Activated CD4-positive, alpha-beta memory T cell treated with anti-CD3 and anti-CD28 coated beads, Interleukin-2, amount 10 ng/mL, durations not matched to agents 7 days and 5 days (primary cell): ENCODE measurements at regions not wholly inside any gene's neighbourhood (a gene's known extent, or its start where the extent isn't known, plus 50 kb on each side); places are given as distances from the start of the nearest gene placed in this dataset.

Source experiments
- CTCF ChIA-PET: fragments of 350-600 bp; sonication (Branson Sonifier 250); formaldehyde crosslinking; loops from one replicate; lab custom pipeline; 2021; ENCODE audit warnings: antibody characterized with exemption, inconsistent platforms; lab: Charles Lee
- POLR2A ChIA-PET: fragments of 350-600 bp; sonication (Branson Sonifier 250); formaldehyde crosslinking; loops from one replicate; lab custom pipeline; 2021; ENCODE audit warnings: antibody characterized with exemption; lab: Charles Lee
- DNase-seq: peaks from one replicate; pipeline ENCODE4 v3.0.0-alpha.2; 2020
- H3K27ac Mint-ChIP-seq: one replicate; pipeline ENCODE4 v1.8.0; 2021; ENCODE audit warnings: mild to moderate bottlenecking, mixed read lengths
- H3K27me3 Mint-ChIP-seq: one replicate; pipeline ENCODE4 v1.8.0; 2021; ENCODE audit warnings: mixed read lengths
- H3K36me3 Mint-ChIP-seq: one replicate; pipeline ENCODE4 v1.8.0; 2021; ENCODE audit warnings: low read depth, mixed read lengths
- H3K4me1 Mint-ChIP-seq: one replicate; pipeline ENCODE4 v1.8.0; 2021; ENCODE audit warnings: mixed read lengths
- H3K4me3 Mint-ChIP-seq: one replicate; pipeline ENCODE4 v1.8.0; 2021; ENCODE audit warnings: mild to moderate bottlenecking, mixed read lengths
- H3K9me3 Mint-ChIP-seq: one replicate; pipeline ENCODE4 v1.8.0; 2021; ENCODE audit warnings: mixed read lengths

- POLR2A ChIA-PET: no interaction called here
Measured at GRCh38 chr5:164332349-164333196, 827.2 kb downstream of the MAT2B start.

GRCh38 chr5:164335837-164336236, 830.4 kb downstream of the MAT2B start:
- no peaks in the 10 kb centered on the region for H3K27me3 Mint-ChIP-seq
- H3K27ac Mint-ChIP-seq: no peak overlapping the region
- ChIA-PET CTCF (no interaction called here), POLR2A (no interaction called here)
- H3K9me3 Mint-ChIP-seq: peaks cover 8% of the 10 kb centered on the region
- H3K4me3 Mint-ChIP-seq: no peak overlapping the region
- no peaks in the 10 kb centered on the region for H3K36me3 Mint-ChIP-seq
- H3K4me1 Mint-ChIP-seq: no peaks in the 10 kb centered on the region
- no peak for DNase-seq

More at GRCh38 chr5:164332349-164333196, 827.2 kb downstream of the MAT2B start:
- no peak for DNase-seq
- Mint-ChIP-seq H3K9me3 (peaks cover 3% of the 10 kb centered on the region), H3K4me3 (no peak overlapping the region), H3K27me3 (no peaks in the 10 kb centered on the region), H3K4me1 (no peaks in the 10 kb centered on the region), H3K36me3 (no peaks in the 10 kb centered on the region), H3K27ac (no peak overlapping the region)
- CTCF ChIA-PET: no interaction called here

GRCh38 chr5:164336276-164336675, 830.9 kb downstream of the MAT2B start:
- no peaks in the 10 kb centered on the region for H3K4me1 Mint-ChIP-seq
- CTCF ChIA-PET: no interaction called here
- DNase-seq: no peak

GRCh38 chr5:164336906-164337305, 831.5 kb downstream of the MAT2B start:
- Mint-ChIP-seq H3K4me3 (no peak overlapping the region), H3K27ac (no peak overlapping the region), H3K36me3 (no peaks in the 10 kb centered on the region), H3K4me1 (no peaks in the 10 kb centered on the region), H3K9me3 (peaks cover 8% of the 10 kb centered on the region), H3K27me3 (no peaks in the 10 kb centered on the region)
- ChIA-PET CTCF (no interaction called here), POLR2A (no interaction called here)
- no peak for DNase-seq

More at GRCh38 chr5:164336276-164336675, 830.9 kb downstream of the MAT2B start:
- POLR2A ChIA-PET: no interaction called here
- Mint-ChIP-seq H3K9me3 (peaks cover 8% of the 10 kb centered on the region), H3K4me3 (no peak overlapping the region), H3K27me3 (no peaks in the 10 kb centered on the region), H3K36me3 (no peaks in the 10 kb centered on the region), H3K27ac (no peak overlapping the region)

- no peak overlapping the region for H3K4me3 Mint-ChIP-seq
- ChIA-PET POLR2A (no interaction called here), CTCF (no interaction called here)
- H3K27ac Mint-ChIP-seq: no peak overlapping the region
- no peaks in the 10 kb centered on the region for H3K36me3 Mint-ChIP-seq
- DNase-seq: no peak
- H3K4me1 Mint-ChIP-seq: no peaks in the 10 kb centered on the region
- H3K9me3 Mint-ChIP-seq: peaks cover 8% of the 10 kb centered on the region
- no peaks in the 10 kb centered on the region for H3K27me3 Mint-ChIP-seq
Measured at GRCh38 chr5:164341056-164341619, 835.7 kb downstream of the MAT2B start.

- no peaks in the 10 kb centered on the region for H3K4me1 Mint-ChIP-seq
- no peak for DNase-seq
- H3K36me3 Mint-ChIP-seq: no peaks in the 10 kb centered on the region
- H3K27ac Mint-ChIP-seq: no peak overlapping the region
- no peaks in the 10 kb centered on the region for H3K27me3 Mint-ChIP-seq
- H3K9me3 Mint-ChIP-seq: no peaks in the 10 kb centered on the region
- POLR2A ChIA-PET: no interaction called here
- no peak overlapping the region for H3K4me3 Mint-ChIP-seq
- CTCF ChIA-PET: no interaction called here
Measured at GRCh38 chr5:164345173-164345849, 839.9 kb downstream of the MAT2B start.

- Mint-ChIP-seq H3K27ac (no peak overlapping the region), H3K4me3 (no peak overlapping the region)
Measured at GRCh38 chr5:164345853-164346252, 840.4 kb downstream of the MAT2B start.

GRCh38 chr5:164346785-164347630, 841.6 kb downstream of the MAT2B start:
- Mint-ChIP-seq H3K4me3 (no peak overlapping the region), H3K36me3 (no peaks in the 10 kb centered on the region), H3K4me1 (no peaks in the 10 kb centered on the region), H3K9me3 (no peaks in the 10 kb centered on the region), H3K27me3 (no peaks in the 10 kb centered on the region), H3K27ac (no peak overlapping the region)
- DNase-seq: no peak
- POLR2A ChIA-PET: no interaction called here
- CTCF ChIA-PET: no interaction called here

More at GRCh38 chr5:164345853-164346252, 840.4 kb downstream of the MAT2B start:
- no peak for DNase-seq
- CTCF ChIA-PET: no interaction called here
- Mint-ChIP-seq H3K36me3 (no peaks in the 10 kb centered on the region), H3K4me1 (no peaks in the 10 kb centered on the region), H3K27me3 (no peaks in the 10 kb centered on the region), H3K9me3 (no peaks in the 10 kb centered on the region)
- POLR2A ChIA-PET: no interaction called here

GRCh38 chr5:164350236-164350635, 844.8 kb downstream of the MAT2B start:
- Mint-ChIP-seq H3K9me3 (peaks cover 3% of the 10 kb centered on the region), H3K4me3 (no peak overlapping the region), H3K4me1 (no peaks in the 10 kb centered on the region), H3K36me3 (no peaks in the 10 kb centered on the region), H3K27me3 (no peaks in the 10 kb centered on the region), H3K27ac (no peak overlapping the region)
- POLR2A ChIA-PET: no interaction called here
- CTCF ChIA-PET: no interaction called here
- no peak for DNase-seq

- CTCF ChIA-PET: no interaction called here
- Mint-ChIP-seq H3K4me1 (no peaks in the 10 kb centered on the region), H3K27ac (no peak overlapping the region), H3K36me3 (no peaks in the 10 kb centered on the region), H3K27me3 (no peaks in the 10 kb centered on the region), H3K4me3 (no peak overlapping the region), H3K9me3 (peaks cover 5% of the 10 kb centered on the region)
- DNase-seq: no peak
- POLR2A ChIA-PET: no interaction called here
Measured at GRCh38 chr5:164351245-164351834, 845.9 kb downstream of the MAT2B start.

- no peak overlapping the region for H3K4me3 Mint-ChIP-seq
- ChIA-PET POLR2A (no interaction called here), CTCF (interaction anchor here (0.7 kb wide), 1 partner anchor 236 kb away, joined by 3 read pairs; no protein-coding TSS in a partner anchor)
- H3K27ac Mint-ChIP-seq: no peak overlapping the region
- no peaks in the 10 kb centered on the region for H3K36me3 Mint-ChIP-seq
- DNase-seq: no peak
- H3K4me1 Mint-ChIP-seq: no peaks in the 10 kb centered on the region
- H3K27me3 Mint-ChIP-seq: no peaks in the 10 kb centered on the region
- peaks cover 5% of the 10 kb centered on the region for H3K9me3 Mint-ChIP-seq
Measured at GRCh38 chr5:164352695-164353094, 847.3 kb downstream of the MAT2B start.

GRCh38 chr5:164353155-164353554, 847.7 kb downstream of the MAT2B start:
- Mint-ChIP-seq H3K36me3 (no peaks in the 10 kb centered on the region), H3K4me1 (no peaks in the 10 kb centered on the region), H3K9me3 (peaks cover 5% of the 10 kb centered on the region), H3K27ac (no peak overlapping the region), H3K27me3 (no peaks in the 10 kb centered on the region), H3K4me3 (no peak overlapping the region)
- ChIA-PET CTCF (no interaction called here), POLR2A (no interaction called here)
- no peak for DNase-seq
